ENCODE measurements at regions not wholly inside any gene's neighbourhood (a gene's known extent, or its start where the extent isn't known, plus 50 kb on each side); places are given as distances from the start of the nearest gene placed in this dataset.
"Not testable (repeated sequence)": the region's sequence is repeated elsewhere in the genome, so short reads cannot be mapped to it uniquely, and the experiment has no call there.

DNA sequence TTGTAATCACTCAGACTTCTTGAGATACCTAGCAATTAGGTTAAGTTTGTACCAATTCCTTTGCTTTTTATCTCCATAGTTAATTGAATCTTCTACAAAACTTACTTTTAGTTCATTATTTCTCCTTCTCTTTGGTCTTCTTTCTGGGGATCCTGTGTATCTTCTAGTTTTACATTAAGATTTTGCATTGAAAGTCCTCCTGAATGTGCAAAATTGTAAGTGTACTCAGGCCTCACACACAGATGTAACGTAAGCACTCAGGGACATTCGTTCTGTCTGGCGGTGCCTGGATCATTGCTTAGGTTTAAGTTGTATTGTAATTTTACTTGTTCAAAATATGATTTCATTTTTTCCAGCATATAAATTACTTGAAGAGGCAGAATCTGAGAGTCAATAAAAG lies 222.6 kb upstream of the CPHXL start:
- Histone ChIP-seq H3K36me3 (ENCODE audit: control insufficient read depth, insufficient read depth, low read length) (no peaks in the 10 kb centered on the region), H3K27me3 (replicated peaks; ENCODE audit: control insufficient read depth, insufficient read depth, low read length) (no peaks in the 10 kb centered on the region), H3K4me3 (replicated peaks; ENCODE audit: low read depth, low read length) (no peak overlapping the region)
- TF ChIP-seq, protein P1, sequence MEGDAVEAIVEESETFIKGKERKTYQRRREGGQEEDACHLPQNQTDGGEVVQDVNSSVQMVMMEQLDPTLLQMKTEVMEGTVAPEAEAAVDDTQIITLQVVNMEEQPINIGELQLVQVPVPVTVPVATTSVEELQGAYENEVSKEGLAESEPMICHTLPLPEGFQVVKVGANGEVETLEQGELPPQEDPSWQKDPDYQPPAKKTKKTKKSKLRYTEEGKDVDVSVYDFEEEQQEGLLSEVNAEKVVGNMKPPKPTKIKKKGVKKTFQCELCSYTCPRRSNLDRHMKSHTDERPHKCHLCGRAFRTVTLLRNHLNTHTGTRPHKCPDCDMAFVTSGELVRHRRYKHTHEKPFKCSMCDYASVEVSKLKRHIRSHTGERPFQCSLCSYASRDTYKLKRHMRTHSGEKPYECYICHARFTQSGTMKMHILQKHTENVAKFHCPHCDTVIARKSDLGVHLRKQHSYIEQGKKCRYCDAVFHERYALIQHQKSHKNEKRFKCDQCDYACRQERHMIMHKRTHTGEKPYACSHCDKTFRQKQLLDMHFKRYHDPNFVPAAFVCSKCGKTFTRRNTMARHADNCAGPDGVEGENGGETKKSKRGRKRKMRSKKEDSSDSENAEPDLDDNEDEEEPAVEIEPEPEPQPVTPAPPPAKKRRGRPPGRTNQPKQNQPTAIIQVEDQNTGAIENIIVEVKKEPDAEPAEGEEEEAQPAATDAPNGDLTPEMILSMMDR (IDR thresholded peaks at IDR 0.05; ENCODE audit: insufficient read depth, low read length, poor library complexity, severe bottlenecking), result no peak
- DNase-seq (ENCODE audit: extremely low read depth, insufficient read length), result no peak

DNA sequence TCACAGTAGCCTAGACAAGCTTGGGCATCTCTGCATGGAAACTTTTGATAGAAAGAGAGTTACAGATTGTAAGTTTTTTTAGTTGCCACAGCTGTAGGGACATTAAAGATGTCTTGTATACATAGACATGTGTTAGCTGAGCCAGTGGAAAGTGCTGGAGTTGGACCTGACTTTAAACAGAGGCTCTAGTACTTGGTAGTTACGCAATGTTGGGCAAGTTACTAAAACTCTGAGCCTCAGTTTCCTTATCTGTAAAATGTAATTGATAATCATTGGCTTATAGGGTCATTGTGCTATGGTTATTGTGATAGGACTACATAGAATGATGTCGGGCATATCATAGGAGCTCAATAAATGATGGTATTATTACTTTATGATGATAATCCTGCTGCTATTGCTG lies 225.8 kb upstream of the CPHXL start:
- H3K27me3 ChIP-seq (replicated peaks; ENCODE audit: control insufficient read depth, insufficient read depth, low read length), result no peaks in the 10 kb centered on the region
- no peak for DNase-seq (ENCODE audit: extremely low read depth, insufficient read length)
- H3K4me3 ChIP-seq (replicated peaks; ENCODE audit: low read depth, low read length), result no peak overlapping the region
- H3K36me3 ChIP-seq (ENCODE audit: control insufficient read depth, insufficient read depth, low read length), result no peaks in the 10 kb centered on the region
- TF ChIP-seq, protein P1 (IDR thresholded peaks at IDR 0.05; ENCODE audit: insufficient read depth, low read length, poor library complexity, severe bottlenecking), result no peak

DNA sequence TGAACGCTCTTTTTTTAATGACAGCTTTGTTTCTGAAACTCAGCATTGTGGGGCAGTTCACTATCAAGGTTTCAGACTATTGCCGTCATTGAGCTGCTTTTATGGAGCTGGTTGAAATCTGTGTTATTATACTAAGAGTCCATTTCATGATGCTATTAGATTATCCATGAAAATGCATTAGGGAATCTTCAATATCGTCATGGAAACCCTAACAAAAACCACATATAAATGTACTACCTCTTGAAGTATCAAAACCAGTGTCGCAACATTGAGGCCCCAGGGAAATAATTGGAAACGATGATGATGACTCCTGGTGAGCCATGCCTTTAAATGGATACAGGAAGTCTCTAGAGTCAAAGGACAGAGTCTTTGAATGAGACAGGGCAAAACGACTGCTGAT lies 231.6 kb upstream of the CPHXL start:
- Histone ChIP-seq H3K4me3 (replicated peaks; ENCODE audit: low read depth, low read length) (no peak overlapping the region), H3K36me3 (ENCODE audit: control insufficient read depth, insufficient read depth, low read length) (no peaks in the 10 kb centered on the region), H3K27me3 (replicated peaks; ENCODE audit: control insufficient read depth, insufficient read depth, low read length) (no peaks in the 10 kb centered on the region)
- TF ChIP-seq, protein P1 (IDR thresholded peaks at IDR 0.05; ENCODE audit: insufficient read depth, low read length, poor library complexity, severe bottlenecking), result no peak
- DNase-seq (ENCODE audit: extremely low read depth, insufficient read length), result no peak

DNA sequence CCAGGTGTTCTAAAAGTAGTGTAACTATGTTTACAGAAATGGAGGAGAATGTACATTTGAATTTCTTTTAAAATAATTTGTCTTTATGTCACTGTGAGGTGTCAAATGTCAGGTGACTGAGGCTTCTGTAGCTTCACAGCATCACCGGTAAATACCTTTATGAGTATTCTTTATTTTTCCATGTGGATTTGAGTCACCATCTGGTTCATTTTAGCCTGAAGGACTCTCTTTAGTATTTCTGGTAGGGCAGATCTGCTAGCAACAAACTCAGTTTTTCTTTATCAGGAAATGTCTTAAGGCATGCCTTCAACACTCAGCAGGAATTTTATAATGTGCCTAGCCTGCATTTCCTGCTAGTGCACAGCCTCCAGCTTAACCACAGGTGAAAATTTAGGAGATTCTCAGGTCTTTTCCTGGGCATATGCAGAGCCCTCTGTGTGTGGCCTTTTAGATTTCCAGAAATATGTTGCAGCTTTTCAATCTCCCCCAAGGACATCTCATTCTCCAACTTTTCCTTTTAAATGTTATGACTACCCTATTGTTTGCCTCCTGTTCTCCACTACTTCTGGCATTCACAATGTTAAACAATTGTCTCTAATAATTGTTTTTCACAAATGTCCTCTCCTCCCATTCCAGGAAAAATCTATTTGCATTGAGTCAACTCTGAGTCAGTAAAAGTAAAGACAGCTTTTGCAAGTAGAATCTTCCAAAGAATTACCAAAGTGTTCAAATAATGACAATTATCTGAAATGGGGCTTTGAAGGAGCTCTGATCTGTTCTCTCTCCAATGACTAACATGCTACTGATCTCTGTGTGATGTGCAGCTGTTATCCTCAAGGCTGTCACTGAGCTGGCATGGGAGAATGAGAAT lies 239.4 kb upstream of the CPHXL start:
- Histone ChIP-seq H3K36me3 (ENCODE audit: control insufficient read depth, insufficient read depth, low read length) (no peaks in the 10 kb centered on the region), H3K27me3 (replicated peaks; ENCODE audit: control insufficient read depth, insufficient read depth, low read length) (no peaks in the 10 kb centered on the region), H3K4me3 (replicated peaks; ENCODE audit: low read depth, low read length) (no peak overlapping the region)
- TF ChIP-seq, protein P1 (IDR thresholded peaks at IDR 0.05; ENCODE audit: insufficient read depth, low read length, poor library complexity, severe bottlenecking), result no peak
- DNase-seq (ENCODE audit: extremely low read depth, insufficient read length), result no peak

DNA sequence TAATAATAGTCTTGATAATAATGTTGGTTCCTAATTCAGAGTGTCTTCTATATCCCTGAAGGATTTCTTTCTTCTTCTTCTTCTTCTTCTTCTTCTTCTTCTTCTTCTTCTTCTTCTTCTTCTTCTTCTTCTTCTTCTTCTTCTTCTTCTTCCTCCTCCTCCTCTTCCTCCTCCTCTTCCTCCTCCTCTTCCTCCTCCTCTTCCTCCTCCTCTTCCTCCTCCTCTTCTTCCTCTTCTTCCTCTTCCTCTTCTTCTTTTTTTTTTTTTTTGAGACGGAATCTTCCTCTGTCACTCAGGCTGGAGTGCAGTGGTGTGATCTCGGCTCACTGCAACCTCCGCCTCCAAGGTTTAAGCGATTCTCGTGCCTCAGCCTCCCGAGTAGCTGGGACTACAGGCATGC lies 242.8 kb upstream of the CPHXL start:
- not testable (repeated sequence) for H3K27me3 ChIP-seq (replicated peaks; ENCODE audit: control insufficient read depth, insufficient read depth, low read length); H3K36me3 ChIP-seq (ENCODE audit: control insufficient read depth, insufficient read depth, low read length); DNase-seq (ENCODE audit: extremely low read depth, insufficient read length); H3K4me3 ChIP-seq (replicated peaks; ENCODE audit: low read depth, low read length)

DNA sequence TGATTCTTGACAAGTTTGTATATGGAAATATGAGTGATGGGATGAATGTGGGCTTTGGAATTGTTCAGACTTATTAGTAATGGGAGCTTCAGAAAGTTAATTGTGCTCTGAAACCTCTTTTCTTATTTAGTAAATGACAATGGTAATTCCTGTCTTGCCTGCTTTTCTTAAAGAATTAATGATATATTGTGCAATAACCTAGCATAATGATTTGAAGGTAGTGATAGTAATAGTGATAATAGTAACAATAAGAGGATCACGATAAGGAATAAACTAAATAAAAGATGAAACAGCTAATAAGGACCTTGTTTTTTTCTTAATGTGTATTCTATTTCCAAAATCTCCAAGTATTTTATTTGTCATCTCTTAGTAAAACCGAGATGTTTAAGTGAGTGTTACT lies 245.0 kb upstream of the CPHXL start:
- DNase-seq (ENCODE audit: extremely low read depth, insufficient read length), result no peak
- Histone ChIP-seq H3K27me3 (replicated peaks; ENCODE audit: control insufficient read depth, insufficient read depth, low read length) (no peaks in the 10 kb centered on the region; the same call in 1 of the 2 replicates), H3K36me3 (ENCODE audit: control insufficient read depth, insufficient read depth, low read length) (no peaks in the 10 kb centered on the region), H3K4me3 (replicated peaks; ENCODE audit: low read depth, low read length) (no peak overlapping the region)
- TF ChIP-seq, protein P1 (IDR thresholded peaks at IDR 0.05; ENCODE audit: insufficient read depth, low read length, poor library complexity, severe bottlenecking), result no peak

Data from GM06990 (cell line).